ENCODE measurements at regions not wholly inside any gene's neighbourhood (a gene's known extent, or its start where the extent isn't known, plus 50 kb on each side); places are given as distances from the start of the nearest gene placed in this dataset.
A peak's percentile ranks its signal among the peaks of the same experiment; 100 is the strongest.
"Not testable (repeated sequence)": the region's sequence is repeated elsewhere in the genome, so short reads cannot be mapped to it uniquely, and the experiment has no call there.

DNA sequence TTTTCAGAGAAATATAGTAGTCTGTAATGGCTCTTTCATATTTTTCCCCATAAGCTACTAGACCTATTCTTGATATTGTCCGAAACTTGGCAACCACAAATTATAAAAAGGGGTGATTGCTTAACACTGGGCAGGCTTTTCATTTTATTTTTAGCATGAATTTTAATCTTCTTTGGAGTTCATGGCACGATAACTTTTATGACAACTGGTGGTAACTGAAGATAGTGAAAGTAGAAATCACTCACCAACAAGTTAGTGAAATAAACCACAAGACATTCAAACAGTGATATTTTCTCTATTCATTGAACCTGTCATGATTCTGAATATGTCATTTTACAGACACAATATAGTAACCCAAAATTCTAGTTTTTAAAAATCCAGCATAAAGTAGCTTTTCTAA lies 213.9 kb downstream of the PRDM9 start:
- DNase-seq (ENCODE audit: low read depth), result no peak

DNA sequence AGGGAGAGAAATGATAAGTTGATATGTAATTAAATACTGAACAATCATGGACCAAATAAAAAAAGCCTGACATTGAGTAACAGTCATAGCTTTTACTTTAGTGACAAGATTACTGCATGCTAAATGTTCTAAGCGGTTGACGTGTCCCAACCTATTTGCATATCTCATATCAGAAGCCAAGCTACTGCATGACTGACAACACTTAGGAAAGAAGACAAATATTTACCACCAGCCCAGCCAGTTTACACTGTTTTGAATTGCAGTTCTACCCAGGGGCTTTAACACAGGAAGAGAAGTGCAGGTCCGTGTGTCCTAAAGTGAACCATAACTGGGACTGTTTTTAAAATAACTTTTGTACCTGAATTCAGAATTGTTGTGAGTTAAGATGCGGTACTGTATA lies 219.9 kb downstream of the PRDM9 start:
- no peak for DNase-seq (ENCODE audit: low read depth)

DNA sequence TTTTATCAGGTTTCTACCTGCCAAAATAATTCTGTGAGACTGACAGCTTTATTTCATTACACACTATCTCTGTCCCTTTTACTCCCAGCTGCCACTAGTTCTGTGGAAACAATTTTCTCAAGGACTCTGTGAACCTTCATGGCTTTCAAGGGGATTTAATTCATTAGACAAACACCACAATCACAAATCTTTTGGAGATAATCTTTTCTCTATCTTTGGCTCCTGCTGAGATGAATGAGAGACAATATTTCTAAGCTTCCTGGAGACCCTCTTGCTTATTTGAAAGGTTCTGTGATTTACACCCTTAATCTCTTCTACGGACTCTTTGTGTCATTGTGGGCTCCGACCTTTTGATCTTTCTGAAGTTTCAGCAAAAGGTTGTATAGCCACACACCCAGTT lies 222.6 kb downstream of the PRDM9 start:
- no peak for DNase-seq (ENCODE audit: low read depth)

DNA sequence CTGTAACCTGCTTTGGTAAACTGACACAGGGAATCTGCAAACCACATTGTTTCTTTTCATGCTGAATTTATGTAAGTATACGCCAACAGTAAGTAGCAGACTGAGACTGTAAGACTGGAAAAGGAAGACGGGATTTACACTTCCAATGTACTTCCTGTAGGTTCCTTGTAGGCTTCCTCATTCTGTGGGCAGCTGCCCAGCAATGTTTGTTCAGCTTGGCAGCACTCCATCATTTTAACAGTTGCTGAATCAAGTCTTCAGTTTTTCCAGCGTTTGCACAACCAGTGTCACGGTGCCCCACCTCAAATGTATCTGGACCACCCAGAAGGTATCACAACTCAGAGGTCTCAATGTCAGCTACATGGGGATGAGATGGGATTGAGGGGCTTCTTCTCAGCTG lies 232.6 kb downstream of the PRDM9 start:
- no peak for DNase-seq (ENCODE audit: low read depth)

DNA sequence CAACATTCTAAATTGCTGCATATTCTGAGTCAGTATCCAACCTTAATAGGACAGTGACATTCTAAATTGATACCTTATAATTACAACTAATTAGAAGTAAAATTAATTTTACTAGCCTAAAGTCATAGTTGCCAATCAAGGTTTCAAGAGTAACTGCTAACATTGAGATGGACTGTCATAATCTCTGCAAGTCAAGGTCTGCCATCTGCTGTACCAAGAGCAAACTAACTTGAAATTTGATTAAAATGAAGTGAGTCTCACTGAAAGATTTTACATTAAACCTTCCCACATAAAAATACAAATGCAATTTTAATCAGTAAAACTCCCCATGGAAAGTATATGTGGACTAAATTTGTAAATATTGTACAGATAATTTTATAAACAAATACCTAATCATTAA lies 235.3 kb downstream of the PRDM9 start:
- no peak for DNase-seq (ENCODE audit: low read depth)

DNA sequence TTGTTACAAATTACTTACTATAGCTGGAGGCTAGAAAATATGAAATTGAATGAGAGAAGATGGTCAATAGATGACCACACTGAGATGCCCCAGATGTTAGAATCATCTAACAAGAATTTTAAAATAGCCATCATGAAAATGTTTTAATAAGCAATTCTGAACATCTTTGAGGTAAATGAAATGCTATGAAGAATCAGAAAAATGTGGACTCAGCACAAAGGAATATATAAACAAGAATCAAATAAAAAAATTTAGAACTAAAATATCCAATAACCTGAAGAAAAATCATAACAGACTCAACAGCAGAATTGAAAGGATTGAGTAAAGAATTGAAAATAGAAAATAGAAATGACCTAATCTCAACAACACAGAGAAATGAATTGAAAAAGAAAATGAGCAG lies 248.5 kb downstream of the PRDM9 start:
- DNase-seq (ENCODE audit: low read depth), result no peak

DNA sequence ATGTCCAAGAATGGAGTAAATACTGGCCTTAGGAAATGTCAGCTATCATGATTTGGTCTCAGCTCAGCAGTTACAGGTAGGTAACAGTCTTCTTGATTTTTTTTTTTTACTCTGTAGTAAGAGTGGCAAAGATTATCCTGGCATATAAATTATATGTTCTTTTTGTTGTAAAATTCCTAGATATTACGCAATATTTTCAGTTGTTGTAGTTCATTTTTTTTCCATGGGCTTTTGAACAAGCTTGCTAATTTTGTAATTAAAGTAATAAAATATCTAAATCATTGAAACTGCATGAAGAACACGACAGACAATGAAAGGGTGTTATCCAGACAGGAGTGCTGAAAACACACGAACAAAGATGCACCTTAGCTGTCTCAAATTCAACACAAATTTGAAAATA lies 249.4 kb downstream of the PRDM9 start:
- DNase-seq (ENCODE audit: low read depth), result no peak

DNA sequence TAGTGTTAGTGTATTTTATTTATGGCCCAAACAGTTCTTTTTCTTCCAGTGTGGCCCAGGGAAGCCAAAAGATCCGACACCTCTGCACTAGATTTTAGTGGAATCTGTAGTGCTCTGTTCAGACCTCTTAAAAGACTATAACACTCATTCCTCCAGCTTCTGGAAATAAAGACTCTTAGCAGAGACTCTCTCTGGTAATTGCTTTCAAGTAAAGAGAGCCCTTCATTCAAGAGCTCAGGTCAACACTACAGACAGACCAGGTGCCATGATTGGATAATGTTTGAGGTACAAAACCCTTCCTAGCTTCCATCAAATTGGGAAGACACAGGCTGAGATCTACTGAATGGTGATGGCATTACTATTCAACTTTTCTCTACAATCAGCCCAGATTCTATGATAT lies 255.8 kb downstream of the PRDM9 start:
- DNase-seq (ENCODE audit: low read depth), result no peak

DNA sequence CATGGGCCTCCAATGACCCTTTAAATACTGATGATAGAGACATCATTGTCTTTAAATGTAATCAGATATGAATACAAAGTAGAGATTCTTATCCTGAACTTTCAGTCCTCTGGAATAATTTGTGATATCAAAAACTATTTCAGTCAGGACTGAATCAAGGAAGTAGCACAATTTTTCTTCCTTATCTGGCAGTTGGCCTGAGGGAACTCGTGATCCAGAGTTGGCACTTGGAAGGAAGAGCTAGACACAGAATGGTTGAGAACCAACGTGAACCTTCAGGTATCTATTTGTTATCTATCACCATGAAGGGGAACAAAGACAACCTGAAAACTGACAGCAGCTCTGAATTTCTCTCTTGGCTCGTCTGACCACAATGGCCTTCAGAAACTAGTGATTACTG lies 269.3 kb downstream of the PRDM9 start:
- DNase-seq (ENCODE audit: low read depth), result no peak

DNA sequence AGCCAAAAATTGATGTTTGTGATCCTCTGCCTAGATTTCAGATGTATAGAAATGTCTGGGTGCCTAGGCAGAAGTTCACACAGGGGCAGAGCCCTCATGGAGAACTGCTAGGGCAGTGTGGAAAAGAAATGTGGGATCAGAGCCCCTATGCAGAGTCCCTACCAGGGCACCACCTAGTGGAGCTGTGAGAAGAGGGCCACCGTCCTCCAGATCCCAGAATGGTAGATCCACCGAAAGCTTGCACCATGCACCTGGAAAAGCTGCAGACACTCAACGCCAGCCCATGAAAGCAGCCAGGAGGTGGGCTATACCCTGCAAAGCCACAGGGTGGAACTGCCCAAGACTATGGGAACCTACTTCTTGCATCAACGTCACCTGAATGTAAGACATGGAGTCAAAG lies 292.9 kb downstream of the PRDM9 start:
- not testable (repeated sequence) for DNase-seq (ENCODE audit: low read depth)

DNA sequence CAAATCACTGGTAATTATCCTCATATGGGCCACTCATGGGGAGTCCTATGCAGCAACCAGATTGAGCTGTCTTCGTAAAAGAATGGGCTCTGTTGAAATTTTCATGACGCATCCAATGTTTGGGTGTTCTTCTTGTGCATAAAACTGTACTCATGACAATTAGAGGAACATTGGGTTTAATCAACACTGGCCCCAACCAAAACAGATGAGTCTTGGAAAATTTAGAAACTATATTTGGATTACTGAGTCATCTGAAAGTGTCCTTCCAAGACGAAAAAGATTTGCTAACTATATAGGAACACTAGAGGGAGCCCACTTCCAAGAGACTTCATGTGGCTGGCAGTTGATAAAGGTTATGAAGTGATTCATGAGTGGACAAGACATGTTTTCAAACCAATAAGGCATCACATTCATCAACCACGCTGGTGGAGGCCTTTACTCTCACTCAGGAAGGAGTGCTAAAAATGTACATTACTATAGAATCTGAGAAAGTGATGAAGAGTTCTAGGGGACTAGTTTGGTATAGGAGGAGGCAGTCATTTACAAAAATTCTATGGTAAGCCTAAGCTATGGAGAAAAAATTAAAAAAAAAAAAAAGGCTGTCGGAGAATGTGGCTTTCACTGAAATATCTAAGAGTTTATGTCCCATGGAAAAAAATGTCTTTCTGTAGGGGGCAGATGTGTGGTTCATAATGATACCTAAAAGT lies 313.5 kb downstream of the PRDM9 start:
- no peak for DNase-seq (ENCODE audit: low read depth)

DNA sequence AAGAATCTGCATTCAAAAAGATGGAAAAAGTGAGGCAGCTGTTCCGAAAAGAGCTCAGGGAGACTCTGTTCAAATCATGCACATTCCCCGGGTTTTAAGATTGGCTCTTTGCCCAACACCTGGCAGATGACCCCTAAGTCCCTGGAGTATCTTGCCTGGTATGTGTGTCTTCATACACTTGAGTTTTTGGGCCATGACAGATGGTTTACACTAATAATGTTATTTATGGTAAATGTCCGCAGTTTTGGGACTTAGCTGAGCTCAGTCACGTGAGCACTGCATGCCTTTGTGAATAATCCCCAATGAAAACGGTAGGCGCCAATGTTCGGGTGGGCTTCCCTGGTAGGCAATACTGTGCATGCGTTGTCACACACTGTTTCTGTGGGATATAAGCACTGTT lies 316.1 kb downstream of the PRDM9 start:
- DNase-seq (ENCODE audit: low read depth), result no peak

DNA sequence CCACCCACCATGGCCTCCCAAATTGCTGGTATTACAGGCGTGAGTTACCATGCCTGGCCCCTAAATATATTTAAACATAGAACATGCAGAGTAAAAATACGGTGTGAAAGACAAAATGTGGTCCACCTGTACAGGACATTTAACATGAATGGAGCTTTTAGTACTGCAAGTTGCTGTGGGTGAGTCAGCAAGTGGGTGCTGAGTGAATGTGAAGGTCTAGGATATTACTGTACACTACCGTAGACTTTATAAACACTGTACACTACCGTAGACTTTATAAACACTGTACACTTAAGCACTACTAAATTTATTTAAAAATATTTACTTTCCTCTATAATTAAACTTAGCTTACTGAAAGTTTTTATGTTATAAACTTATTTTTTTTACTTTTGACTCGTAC lies 317.8 kb downstream of the PRDM9 start:
- DNase-seq (ENCODE audit: low read depth), result no peak

DNA sequence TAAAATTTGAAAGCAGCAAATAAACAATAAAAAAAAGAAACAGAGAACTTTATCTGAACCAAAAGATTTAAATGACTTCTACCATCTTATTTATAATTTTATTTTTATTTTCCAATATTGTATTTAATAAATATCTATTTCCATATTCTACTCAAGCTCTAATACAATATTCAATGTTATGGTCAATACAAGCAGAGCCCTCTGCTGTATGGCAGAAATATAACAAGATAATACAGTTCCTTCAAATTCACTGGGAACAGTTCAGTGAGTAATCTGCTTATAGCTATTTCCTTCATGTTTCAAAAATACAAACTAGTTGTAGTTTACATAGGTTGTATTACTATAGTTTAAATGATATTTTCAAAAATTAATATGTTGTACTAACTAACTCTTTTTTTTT lies 332.7 kb downstream of the PRDM9 start:
- no peak for DNase-seq (ENCODE audit: low read depth)

DNA sequence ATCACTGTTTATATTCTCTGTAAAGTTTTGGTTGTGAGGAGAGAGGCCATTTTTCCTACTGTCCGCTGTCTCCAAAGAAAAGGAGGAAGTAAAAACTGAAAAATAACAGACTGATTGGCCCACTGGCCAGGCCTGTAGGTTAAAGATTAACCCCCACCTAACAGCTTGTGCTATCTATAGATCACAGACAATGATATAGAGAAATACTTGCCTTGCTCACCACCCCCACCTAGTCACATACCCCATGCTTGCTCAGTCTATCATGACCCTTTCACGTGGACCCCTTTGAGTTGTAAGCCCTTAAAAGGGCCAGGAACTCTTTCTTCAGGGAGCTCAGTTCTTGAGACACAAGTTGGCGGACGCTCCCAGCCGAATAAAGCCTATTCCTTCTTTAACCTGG lies 357.4 kb downstream of the PRDM9 start:
- no peak for DNase-seq (ENCODE audit: low read depth)

DNA sequence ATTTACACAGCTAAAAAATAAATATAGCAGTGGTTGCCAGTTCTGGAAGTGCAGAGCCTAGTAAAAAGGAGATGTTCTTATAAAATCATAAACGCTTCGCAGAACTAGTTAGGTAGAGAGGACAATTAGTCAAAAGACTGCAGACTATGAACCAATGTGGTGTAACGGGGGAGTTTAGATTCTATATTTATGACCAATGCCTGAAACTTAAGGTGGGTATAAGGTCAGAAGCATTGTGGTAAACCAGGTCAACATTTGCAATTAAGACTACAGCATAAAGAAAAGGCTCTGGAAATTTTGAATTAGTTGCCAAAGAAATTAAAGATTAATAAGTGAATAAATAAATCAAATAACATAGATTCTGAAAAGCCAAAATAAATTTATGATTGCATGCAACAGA lies 370.4 kb downstream of the PRDM9 start:
- DNase-seq (ENCODE audit: low read depth), result no peak

DNA sequence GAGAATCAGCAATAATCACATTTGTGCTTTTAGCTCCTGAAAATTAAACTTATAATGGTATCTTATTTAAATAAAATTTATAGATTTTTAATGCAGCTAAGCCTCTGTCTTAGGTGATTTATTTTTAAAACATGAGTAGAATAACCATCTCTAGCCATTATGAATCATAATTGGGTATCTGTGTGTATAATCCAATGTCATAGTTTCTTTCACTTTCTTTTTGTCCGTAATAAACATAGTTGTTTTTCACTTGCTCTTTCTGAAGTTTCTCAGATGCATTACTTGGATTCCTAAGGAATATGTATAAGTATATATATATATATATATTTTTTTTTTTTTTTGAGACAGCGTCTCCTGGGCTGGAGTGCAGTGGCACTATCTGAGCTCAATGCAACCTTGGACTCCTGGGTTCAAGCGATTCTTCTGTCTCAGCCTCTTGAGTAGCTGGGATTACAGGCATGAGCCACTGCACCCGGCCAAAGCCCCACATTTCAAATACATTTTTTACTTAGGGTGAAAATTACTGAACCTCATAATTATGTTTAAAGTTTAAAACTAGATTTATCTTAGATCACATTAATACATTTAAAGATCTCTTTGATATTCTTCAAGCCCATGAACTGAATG lies 377.1 kb downstream of the PRDM9 start:
- DNase-seq (ENCODE audit: low read depth), result no peak

DNA sequence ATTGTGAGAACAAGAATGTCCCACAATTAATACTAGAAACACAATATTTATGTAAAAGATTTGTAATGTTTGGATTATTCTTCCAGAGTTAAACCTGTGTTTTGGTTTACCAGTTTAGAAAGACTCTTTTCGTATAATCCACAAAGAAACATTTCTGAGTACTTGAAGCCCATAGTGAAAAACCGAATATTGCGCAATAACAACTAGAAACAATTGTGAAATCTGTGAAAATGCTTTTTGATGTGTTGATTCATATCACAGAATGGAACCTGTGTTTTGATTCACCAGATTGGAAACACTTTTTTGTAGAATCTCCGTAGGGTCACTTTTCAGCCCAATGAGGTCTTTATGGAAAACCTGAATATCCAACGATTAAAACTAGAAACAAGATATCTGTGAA lies 386.2 kb downstream of the PRDM9 start:
- no peak for DNase-seq (ENCODE audit: low read depth)

DNA sequence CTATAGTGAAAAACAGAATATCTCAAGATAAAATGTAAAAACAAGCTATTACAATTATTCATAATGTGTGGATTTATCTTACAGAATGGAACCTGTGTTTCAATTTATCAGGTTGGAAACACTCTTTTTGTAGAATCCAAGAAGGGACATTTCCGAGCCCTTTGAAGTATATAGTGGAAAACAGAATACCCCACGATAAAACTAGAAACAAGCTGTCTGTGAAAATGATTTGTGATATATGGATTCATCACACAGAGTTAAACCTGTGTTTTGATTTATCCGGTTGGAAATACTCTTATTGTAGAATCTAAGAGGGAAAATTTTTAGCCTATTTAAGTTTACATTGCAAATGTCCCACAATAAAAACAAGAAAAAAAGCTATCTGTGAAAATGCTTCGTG lies 388.2 kb downstream of the PRDM9 start:
- no peak for DNase-seq (ENCODE audit: low read depth)

DNA sequence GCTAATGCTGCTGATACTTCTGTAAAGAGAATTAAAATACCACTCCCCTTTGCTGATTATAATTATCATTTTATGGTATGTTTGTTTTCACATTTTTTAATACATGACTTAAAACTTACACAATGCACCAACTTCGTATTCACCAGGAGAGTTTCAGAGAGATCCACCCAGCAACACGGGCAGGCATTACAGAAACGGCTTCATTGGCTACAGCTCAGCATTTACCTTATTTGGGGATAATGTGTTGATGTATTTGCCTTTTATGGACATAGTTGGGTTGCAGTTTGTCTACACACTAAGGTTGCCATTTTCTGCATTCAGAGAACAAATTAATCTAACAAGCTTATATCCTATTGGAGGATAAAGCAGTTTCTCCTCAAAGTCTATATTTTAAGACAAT lies 423.6 kb downstream of the PRDM9 start:
- DNase-seq (ENCODE audit: low read depth), result no peak

DNA sequence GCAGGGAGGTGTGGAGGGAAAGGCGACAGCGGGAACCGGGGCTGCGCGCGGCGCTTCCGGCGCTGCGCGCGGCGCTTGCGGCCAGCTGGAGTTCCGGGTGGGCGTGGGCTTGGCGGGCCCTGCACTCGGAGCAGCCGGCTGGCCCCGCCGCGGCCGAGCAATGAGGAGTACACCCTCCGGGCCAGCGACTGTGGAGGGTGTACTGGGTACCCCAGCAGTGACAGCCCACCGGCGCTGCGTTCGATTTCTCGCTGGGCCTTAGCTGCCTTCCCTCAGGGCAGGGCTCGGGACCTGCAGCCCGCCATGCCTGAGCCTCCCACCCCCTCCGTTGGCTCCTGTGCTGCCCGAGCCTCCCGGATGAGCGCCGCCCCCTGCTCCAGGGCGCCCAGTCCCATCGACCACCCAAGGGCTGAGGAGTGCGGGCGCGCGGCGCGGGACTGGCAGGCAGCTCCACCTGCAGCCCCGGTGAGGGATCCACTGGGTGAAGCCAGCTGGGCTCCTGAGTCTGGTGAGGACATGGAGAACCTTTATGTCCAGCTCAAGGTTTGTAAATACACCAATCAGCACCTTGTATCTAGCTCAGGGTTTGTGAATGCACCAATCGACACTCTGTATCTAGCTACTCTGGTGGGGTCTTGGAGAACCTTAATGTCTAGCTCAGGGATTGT lies 444.0 kb downstream of the PRDM9 start:
- DNase-seq (ENCODE audit: low read depth), result peak; percentile 0

DNA sequence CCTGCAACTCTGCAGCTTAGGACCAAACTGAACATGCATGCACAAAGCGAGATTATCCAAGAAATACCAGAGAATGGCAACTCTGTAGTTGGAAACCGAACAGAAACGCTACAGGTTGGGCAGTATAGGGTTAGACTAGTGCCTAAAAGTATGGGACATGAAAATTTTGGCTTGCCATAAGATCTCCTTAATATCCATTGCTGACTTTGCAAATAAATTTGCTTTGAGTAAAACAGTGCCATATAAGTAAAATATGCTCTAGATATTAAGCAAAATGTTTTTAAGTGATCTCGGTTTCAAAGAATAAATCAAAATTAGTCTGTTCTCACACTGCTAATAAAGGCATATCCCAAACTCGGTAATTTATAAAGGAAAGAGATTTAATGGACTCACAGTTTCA lies 456.0 kb downstream of the PRDM9 start:
- DNase-seq (ENCODE audit: low read depth), result no peak

DNA sequence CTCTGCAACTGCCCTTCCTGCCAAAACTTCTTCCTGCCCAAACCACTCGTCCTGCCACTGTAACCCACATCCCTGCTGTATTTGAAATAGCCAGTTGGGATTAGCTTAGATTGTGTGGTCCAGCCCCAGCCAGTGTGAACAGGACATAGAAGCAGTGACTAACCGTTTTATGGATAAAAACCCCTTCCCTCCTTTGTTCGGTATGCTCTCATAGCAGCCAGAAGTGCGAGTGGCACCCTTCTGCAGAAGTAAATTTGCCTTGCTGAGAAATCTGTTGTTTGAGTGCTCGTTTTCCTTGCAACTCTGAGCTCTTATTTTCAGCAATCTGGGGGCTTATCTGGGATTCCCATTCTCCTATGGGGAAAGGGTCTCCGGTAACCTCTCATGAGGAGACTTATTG lies 470.0 kb downstream of the PRDM9 start:
- DNase-seq (ENCODE audit: low read depth), result no peak

DNA sequence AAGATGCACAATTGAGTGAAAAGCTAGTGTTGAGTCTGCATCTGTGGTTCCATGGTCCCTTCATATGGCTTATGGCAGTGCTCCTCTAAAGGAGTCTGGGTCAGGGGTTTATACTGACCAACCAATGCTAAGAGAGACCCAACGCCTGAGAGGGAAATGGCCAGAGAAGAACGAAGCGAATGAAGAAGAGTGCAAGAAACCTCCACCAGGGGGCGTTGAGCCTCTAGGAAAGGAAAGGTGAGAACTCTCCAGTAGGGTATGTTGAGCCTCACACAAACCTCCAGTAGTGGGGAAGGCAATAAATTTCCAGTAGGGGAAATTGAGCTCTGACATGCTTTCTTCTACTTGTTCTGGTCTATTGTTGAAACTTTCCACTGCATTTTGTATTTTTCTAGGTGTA lies 470.6 kb downstream of the PRDM9 start:
- no peak for DNase-seq (ENCODE audit: low read depth)
